ENCODE measurements at regions not wholly inside any gene's neighbourhood (a gene's known extent, or its start where the extent isn't known, plus 50 kb on each side); places are given as distances from the start of the nearest gene placed in this dataset.

DNA sequence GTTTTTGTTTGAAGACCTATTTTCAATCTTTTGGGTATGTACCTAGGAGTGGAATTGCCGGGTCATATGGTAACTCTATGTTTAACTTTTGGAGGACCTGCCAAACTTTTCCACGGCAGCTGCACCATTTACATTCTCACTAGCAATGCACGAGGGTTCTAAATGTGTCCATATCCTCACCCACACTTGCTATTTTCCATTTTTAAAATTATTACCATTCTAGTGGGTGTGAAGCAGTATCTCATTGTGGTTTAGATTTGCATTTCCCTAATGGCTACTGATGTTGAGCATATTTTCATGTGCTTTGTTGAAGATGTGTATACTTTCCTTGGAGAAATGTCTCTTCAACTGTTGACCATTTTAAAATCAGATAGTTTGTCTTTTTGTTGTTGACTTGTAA lies 60.3 kb upstream of the HAPSTR1 start:
- 73 to 75% methylated on average over 3 of the region's 3 CpGs for WGBS, 2 donors
- Histone ChIP-seq H3K36me3 (no peaks in the 10 kb centered on the region), H3K4me1 (no peaks in the 10 kb centered on the region), H3K27me3 (no peaks in the 10 kb centered on the region), H3K9me3 (no peaks in the 10 kb centered on the region), H3K27ac (no peak overlapping the region), H3K4me3 (no peak overlapping the region)
- no peak for DNase-seq
- TF ChIP-seq, protein P1, sequence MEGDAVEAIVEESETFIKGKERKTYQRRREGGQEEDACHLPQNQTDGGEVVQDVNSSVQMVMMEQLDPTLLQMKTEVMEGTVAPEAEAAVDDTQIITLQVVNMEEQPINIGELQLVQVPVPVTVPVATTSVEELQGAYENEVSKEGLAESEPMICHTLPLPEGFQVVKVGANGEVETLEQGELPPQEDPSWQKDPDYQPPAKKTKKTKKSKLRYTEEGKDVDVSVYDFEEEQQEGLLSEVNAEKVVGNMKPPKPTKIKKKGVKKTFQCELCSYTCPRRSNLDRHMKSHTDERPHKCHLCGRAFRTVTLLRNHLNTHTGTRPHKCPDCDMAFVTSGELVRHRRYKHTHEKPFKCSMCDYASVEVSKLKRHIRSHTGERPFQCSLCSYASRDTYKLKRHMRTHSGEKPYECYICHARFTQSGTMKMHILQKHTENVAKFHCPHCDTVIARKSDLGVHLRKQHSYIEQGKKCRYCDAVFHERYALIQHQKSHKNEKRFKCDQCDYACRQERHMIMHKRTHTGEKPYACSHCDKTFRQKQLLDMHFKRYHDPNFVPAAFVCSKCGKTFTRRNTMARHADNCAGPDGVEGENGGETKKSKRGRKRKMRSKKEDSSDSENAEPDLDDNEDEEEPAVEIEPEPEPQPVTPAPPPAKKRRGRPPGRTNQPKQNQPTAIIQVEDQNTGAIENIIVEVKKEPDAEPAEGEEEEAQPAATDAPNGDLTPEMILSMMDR (IDR thresholded peaks at IDR 0.05) = no peak
- intact Hi-C loops (cut with DNase I) = no loop called here

DNA sequence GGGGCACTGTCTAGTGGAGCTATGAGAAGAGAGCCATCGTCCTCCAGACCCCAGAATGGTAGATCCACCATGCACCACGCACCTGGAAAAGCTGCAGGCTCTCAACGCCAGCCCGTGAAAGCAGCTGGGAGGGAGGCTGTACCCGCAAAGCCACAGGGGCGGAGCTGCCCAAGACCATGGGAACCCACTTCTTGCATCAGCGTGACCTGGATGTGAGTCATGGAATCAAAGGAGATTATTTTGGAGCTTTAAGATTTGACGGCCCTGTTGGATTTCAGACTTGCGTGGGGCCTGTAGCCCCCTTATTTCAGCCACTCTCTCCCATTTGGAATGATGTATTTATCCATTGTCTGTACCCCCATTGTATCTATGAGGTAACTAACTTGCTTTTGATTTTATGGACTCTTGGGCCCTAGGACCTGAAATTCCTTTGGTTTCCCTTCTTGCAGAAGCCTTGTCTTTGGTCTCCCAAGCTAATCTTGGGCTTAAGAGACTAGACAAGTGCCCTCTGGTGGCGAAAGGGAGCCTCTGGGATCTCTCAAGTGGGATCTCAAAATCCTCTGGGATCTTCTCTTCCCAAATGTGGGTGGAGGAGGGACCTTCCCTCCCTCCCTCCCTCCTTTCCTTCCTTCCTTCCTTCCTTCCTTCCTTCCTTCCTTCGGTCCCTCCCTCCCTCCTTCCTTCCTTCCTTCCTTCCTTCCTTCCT lies 58.2 kb upstream of the HAPSTR1 start:
- intact Hi-C loops (cut with DNase I) = no loop called here

DNA sequence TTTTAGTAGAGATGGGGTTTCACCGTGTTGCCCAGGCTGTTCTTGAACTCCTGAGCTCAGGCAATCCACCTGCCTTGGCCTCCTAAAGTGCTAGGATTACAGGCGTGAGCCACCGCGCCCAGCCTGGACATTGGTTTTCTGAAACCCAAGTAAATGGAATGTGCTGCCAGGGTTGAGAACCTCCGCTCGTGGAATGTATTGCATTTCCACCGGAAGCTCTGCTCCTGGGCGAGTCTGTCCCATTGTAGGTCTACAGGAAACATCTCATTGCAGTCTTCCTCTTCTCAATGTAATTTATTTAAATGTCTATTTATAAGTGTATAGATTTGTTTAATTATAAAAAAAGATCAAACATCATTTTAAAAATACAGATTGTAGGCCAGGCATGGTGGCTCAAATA lies 57.4 kb upstream of the HAPSTR1 start:
- intact Hi-C loops (cut with DNase I) = no loop called here

More for the DNA sequence above, 58.2 kb upstream of the HAPSTR1 start:
- Histone ChIP-seq H3K27ac (no peak overlapping the region), H3K27me3 (no peaks in the 10 kb centered on the region), H3K4me1 (no peaks in the 10 kb centered on the region), H3K4me3 (no peak overlapping the region), H3K9me3 (no peaks in the 10 kb centered on the region), H3K36me3 (no peaks in the 10 kb centered on the region)
- TF ChIP-seq POLR2A (IDR thresholded peaks at IDR 0.05) (no peak), EP300 (IDR thresholded peaks at IDR 0.05) (no peak), POLR2AphosphoS5 (IDR thresholded peaks at IDR 0.05) (no peak)
- TF ChIP-seq, protein P1 (IDR thresholded peaks at IDR 0.05) = peak in 1 of 4 experiments; percentile 35
- DNase-seq = no peak
- WGBS, 2 donors = 78 to 80% methylated on average over 11 of the region's 11 CpGs

DNA sequence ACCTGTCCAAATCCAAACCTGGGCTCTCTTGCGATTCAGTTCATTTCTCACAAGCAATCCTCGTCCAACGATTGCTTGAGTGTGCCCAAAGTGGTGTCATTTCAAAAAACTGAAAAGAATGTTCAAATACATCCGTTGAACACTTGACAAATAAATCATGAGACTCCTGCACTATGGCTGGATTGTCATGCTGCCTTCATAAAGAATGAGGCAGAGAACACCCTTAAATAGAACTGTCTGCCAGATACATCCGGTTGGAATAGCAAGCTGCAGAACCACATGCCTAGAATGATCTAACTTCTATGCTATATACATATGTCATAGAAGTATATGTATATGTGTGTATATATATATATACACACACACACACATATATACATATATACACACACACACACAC lies 55.4 kb upstream of the HAPSTR1 start:
- H3K9me3 ChIP-seq = no peaks in the 10 kb centered on the region
- no peaks in the 10 kb centered on the region for H3K4me1 ChIP-seq
- no peak overlapping the region for H3K27ac ChIP-seq
- no peaks in the 10 kb centered on the region for H3K36me3 ChIP-seq
- no peak overlapping the region for H3K4me3 ChIP-seq
- no peaks in the 10 kb centered on the region for H3K27me3 ChIP-seq
- no peak for TF ChIP-seq EP300 (IDR thresholded peaks at IDR 0.05)
- TF ChIP-seq POLR2A (IDR thresholded peaks at IDR 0.05) = no peak
- TF ChIP-seq, protein P1 (IDR thresholded peaks at IDR 0.05) = no peak
- no peak for TF ChIP-seq POLR2AphosphoS5 (IDR thresholded peaks at IDR 0.05)
- intact Hi-C loops (cut with DNase I) = no loop called here
- no peak for DNase-seq
- WGBS, 2 donors = 82 to 85% methylated on average over 5 of the region's 5 CpGs

More for the DNA sequence above, 57.4 kb upstream of the HAPSTR1 start:
- Histone ChIP-seq H3K27ac (no peak overlapping the region), H3K4me1 (no peaks in the 10 kb centered on the region), H3K36me3 (no peaks in the 10 kb centered on the region), H3K4me3 (no peak overlapping the region), H3K9me3 (no peaks in the 10 kb centered on the region), H3K27me3 (no peaks in the 10 kb centered on the region)
- DNase-seq = no peak
- WGBS, 2 donors = 75 to 84% methylated on average over 8 of the region's 8 CpGs
- TF ChIP-seq POLR2A (IDR thresholded peaks at IDR 0.05) (no peak), POLR2AphosphoS5 (IDR thresholded peaks at IDR 0.05) (no peak), EP300 (IDR thresholded peaks at IDR 0.05) (no peak)
- TF ChIP-seq, protein P1 (IDR thresholded peaks at IDR 0.05) = no peak

DNA sequence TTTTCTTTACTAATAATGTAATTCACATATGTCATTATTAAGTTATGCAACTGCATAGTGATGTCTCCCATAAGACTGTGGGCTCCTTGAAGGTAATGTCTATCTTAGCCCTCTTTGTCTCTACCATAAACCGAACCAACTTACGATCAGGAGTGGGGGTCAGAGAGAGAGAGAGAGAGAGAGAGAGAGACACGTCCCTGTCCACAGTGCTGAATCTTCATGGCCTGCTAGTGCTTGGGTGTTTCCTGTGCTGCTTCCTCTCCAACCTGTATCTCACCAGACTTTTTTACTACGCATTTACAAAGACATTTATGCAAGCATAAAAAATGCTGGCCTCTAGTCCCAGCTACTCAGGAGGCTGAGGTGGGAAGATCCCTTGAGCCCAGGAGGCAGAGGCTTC lies 52.2 kb upstream of the HAPSTR1 start:
- no peaks in the 10 kb centered on the region for H3K9me3 ChIP-seq
- no peaks in the 10 kb centered on the region for H3K4me1 ChIP-seq
- DNase-seq = no peak
- H3K27me3 ChIP-seq = no peaks in the 10 kb centered on the region
- no peak overlapping the region for H3K4me3 ChIP-seq
- WGBS, 2 donors = 54 to 69% methylated on average over 4 of the region's 4 CpGs
- TF ChIP-seq, protein P1 (IDR thresholded peaks at IDR 0.05) = no peak
- TF ChIP-seq EP300 (IDR thresholded peaks at IDR 0.05) = no peak
- no peak for TF ChIP-seq POLR2A (IDR thresholded peaks at IDR 0.05)
- no peak for TF ChIP-seq POLR2AphosphoS5 (IDR thresholded peaks at IDR 0.05)
- no peak overlapping the region for H3K27ac ChIP-seq
- no peaks in the 10 kb centered on the region for H3K36me3 ChIP-seq
- intact Hi-C loops (cut with DNase I) = no loop called here
